ENCODE measurements at regions not wholly inside any gene's neighbourhood (a gene's known extent, or its start where the extent isn't known, plus 50 kb on each side); places are given as distances from the start of the nearest gene placed in this dataset.

- TF ChIP-seq CTCF (IDR thresholded peaks at IDR 0.05 in 8 of 11, conservative IDR thresholded peaks at IDR 0.05 in 3 of 11), result no peak
- no peak for TF ChIP-seq POLR2A (IDR thresholded peaks at IDR 0.05)
- TF ChIP-seq POLR2AphosphoS5 (IDR thresholded peaks at IDR 0.05), result no peak
These were observed 96.0 kb upstream of the RUFY1 start for GRCh38 chr5:179454356-179454755.

Data from spleen (tissue), 7 donors.